GM12891 (cell line): ENCODE measurements at regions not wholly inside any gene's neighbourhood (a gene's known extent, or its start where the extent isn't known, plus 50 kb on each side); places are given as distances from the start of the nearest gene placed in this dataset.

Experiments used
- POLR2A ChIP-seq: IDR thresholded peaks from 2 replicates; pipeline ENCODE4 v1.6.1; 2011; ENCODE audit warnings: low read depth, low read length, control low read depth
- SPI1 ChIP-seq: IDR thresholded peaks from 2 replicates; pipeline ENCODE4 v1.6.1; 2011; ENCODE audit warnings: low read depth, low read length, control low read depth

GRCh38 chr9:36501727-36502126 is 71.0 kb upstream of the MELK start:
- TF ChIP-seq POLR2A, result no peak
- no peak for TF ChIP-seq SPI1
